Tibial artery (tissue), 4 donors: ENCODE measurements at regions not wholly inside any gene's neighbourhood (a gene's known extent, or its start where the extent isn't known, plus 50 kb on each side); places are given as distances from the start of the nearest gene placed in this dataset.

Experiments used
- DNase-seq, 2 donors: peaks; one replicate each; pipeline ENCODE4 v3.0.0-alpha.2; 2019
- H3K27ac ChIP-seq, 2 donors: fragments of 200-600 bp; sonication (generic) in 1 of 2; 1 replicate in 1 of 2; 2 replicates in 1 of 2; pipeline ENCODE4 v1.5.1; 2018 to 2019; ENCODE audit warnings: mild to moderate bottlenecking in 1 of 2
- H3K27me3 ChIP-seq, 2 donors: fragments of 200-600 bp; sonication (generic) in 1 of 2; one replicate each; pipeline versions ENCODE4 v1.5.1 to v1.6.0; 2016 to 2019
- H3K36me3 ChIP-seq, 3 donors: fragments of 200-600 bp; sonication (generic) in 2 of 3; one replicate each; pipeline ENCODE4 v1.5.1; 2016 to 2019; ENCODE audit warnings: mild to moderate bottlenecking in 2 of 3
- H3K4me1 ChIP-seq, 4 donors: fragments of 200-600 bp; sonication (generic) in 2 of 4; 1 replicate in 3 of 4; 2 replicates in 1 of 4; pipeline ENCODE4 v1.5.1; 2016 to 2019
- H3K4me3 ChIP-seq, 2 donors: fragments of 200-600 bp; sonication (generic) in 1 of 2; 1 replicate in 1 of 2; 2 replicates in 1 of 2; pipeline ENCODE4 v1.5.1; 2018 to 2019; ENCODE audit warnings: mild to moderate bottlenecking in 2 of 2
- H3K9me3 ChIP-seq, 3 donors: fragments of 200-600 bp; sonication (generic) in 1 of 3; one replicate each; pipeline ENCODE4 v1.5.1; 2016 to 2019
- CTCF ChIP-seq, 2 experiments: fragments of 200-600 bp in 1 of 2; fragments of 450-650 bp in 1 of 2; IDR thresholded peaks; one replicate each; pipeline ENCODE4 v1.5.1; 2017 to 2019; ENCODE audit warnings: antibody characterized with exemption in 2 of 2, mild to moderate bottlenecking in 1 of 2, moderate library complexity in 1 of 2
- intact Hi-C: fragments of 100-400 bp; cut with DNase I; formaldehyde crosslinking; loops from one replicate; pipeline ENCODE4 v1.15.0; 2023; ENCODE audit warnings: low total_unique reads

GRCh38 chr12:77644915-77645605 is 185.6 kb upstream of the NAV3 start:
- no peak for DNase-seq
- Histone ChIP-seq H3K4me3 (no peak overlapping the region), H3K36me3 (no peaks in the 10 kb centered on the region), H3K4me1 (no peaks in the 10 kb centered on the region), H3K9me3 (no peaks in the 10 kb centered on the region), H3K27me3 (no peaks in the 10 kb centered on the region), H3K27ac (no peak overlapping the region)
- TF ChIP-seq CTCF (IDR thresholded peaks at IDR 0.05), result no peak
- intact Hi-C loops, result no loop called here

GRCh38 chr12:77642246-77642645 is 188.4 kb upstream of the NAV3 start:
- no peaks in the 10 kb centered on the region for H3K4me1 ChIP-seq
- no peak overlapping the region for H3K27ac ChIP-seq
- H3K4me3 ChIP-seq, result no peak overlapping the region
- H3K9me3 ChIP-seq, result no peaks in the 10 kb centered on the region
- no peak for DNase-seq
- intact Hi-C loops, result no loop called here
- no peak for TF ChIP-seq CTCF (IDR thresholded peaks at IDR 0.05)
- H3K36me3 ChIP-seq, result no peaks in the 10 kb centered on the region
- H3K27me3 ChIP-seq, result no peaks in the 10 kb centered on the region

GRCh38 chr12:77640356-77640755 is 190.3 kb upstream of the NAV3 start:
- TF ChIP-seq CTCF (IDR thresholded peaks at IDR 0.05), result no peak
- intact Hi-C loops, result no loop called here
- H3K36me3 ChIP-seq, result no peaks in the 10 kb centered on the region
- no peak for DNase-seq
- H3K9me3 ChIP-seq, result no peaks in the 10 kb centered on the region
- H3K27me3 ChIP-seq, result no peaks in the 10 kb centered on the region
- H3K27ac ChIP-seq, result no peak overlapping the region
- no peaks in the 10 kb centered on the region for H3K4me1 ChIP-seq
- H3K4me3 ChIP-seq, result no peak overlapping the region

GRCh38 chr12:77630790-77631445 is 199.8 kb upstream of the NAV3 start:
- H3K27ac ChIP-seq, result no peak overlapping the region
- TF ChIP-seq CTCF (IDR thresholded peaks at IDR 0.05), result no peak
- intact Hi-C loops, result no loop called here
- H3K4me3 ChIP-seq, result no peak overlapping the region
- H3K4me1 ChIP-seq, result no peaks in the 10 kb centered on the region
- DNase-seq, result no peak
- no peaks in the 10 kb centered on the region for H3K27me3 ChIP-seq
- no peaks in the 10 kb centered on the region for H3K9me3 ChIP-seq
- H3K36me3 ChIP-seq, result no peaks in the 10 kb centered on the region

- H3K9me3 ChIP-seq, result no peaks in the 10 kb centered on the region
- no peak for DNase-seq
- H3K36me3 ChIP-seq, result no peaks in the 10 kb centered on the region
- no peaks in the 10 kb centered on the region for H3K27me3 ChIP-seq
- H3K27ac ChIP-seq, result no peak overlapping the region
- no peaks in the 10 kb centered on the region for H3K4me1 ChIP-seq
- TF ChIP-seq CTCF (IDR thresholded peaks at IDR 0.05), result no peak
- intact Hi-C loops, result no loop called here
- H3K4me3 ChIP-seq, result no peak overlapping the region
These were observed 200.3 kb upstream of the NAV3 start for GRCh38 chr12:77630344-77630743.
